ENCODE measurements at regions not wholly inside any gene's neighbourhood (a gene's known extent, or its start where the extent isn't known, plus 50 kb on each side); places are given as distances from the start of the nearest gene placed in this dataset.

DNA sequence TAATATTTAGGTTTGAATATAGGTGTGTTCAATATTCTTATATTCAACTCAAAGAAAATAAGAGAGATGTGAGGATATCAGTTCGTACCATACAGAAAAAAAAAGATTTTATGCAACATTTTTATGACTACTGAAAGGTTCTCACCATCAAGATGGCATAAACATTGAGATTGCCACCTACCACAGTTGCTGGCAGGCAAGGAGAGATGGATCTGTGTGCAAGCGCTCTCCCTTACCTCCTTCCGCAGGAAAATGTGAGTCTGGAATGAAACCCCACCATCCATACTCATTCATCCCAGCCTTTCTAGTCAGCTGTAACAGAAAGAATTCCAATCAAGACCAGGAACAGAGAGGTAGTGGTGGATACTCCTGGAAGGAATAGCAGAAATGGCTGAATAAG, 376.9 kb downstream of the PPP3CA start:
- DNase-seq (ENCODE audit: low spot score): no peak

DNA sequence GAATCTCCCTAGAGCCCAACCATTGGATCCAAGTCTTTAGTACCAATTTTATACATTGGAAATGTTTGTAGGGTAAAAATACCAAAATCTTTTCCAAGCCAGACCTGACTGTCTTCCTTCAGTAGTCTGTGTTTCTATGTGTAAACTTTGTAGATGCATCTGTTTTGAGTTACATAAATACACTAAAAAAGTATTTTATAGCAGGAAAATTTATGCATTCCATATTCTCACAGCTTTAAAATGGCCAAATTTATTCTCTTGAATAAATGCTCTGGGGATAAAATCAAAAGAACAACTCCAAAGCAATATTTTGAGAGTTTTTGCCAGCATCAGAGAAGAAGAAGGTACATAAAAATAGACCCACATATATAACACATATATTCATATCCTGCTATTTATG, 377.4 kb downstream of the PPP3CA start:
- DNase-seq (ENCODE audit: low spot score): no peak

DNA sequence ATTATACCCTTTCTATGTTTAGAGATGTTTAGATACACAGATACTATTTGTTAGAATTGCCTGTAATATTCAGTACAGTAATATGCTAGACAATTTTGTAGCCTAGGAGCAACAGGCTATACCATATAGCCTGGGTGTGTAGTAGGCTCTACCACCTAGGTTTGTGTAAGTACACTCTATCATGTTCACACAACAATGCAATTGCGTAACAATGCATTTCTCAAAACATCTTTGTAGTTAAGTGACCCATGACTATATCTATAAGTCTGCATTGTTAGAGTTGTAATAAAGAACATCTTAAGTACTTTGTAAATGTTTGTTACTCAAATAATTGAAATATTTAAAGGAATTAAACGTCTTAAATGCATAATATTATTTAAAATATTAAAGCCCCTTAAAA, 379.3 kb downstream of the PPP3CA start:
- no peak for DNase-seq (ENCODE audit: low spot score)

DNA sequence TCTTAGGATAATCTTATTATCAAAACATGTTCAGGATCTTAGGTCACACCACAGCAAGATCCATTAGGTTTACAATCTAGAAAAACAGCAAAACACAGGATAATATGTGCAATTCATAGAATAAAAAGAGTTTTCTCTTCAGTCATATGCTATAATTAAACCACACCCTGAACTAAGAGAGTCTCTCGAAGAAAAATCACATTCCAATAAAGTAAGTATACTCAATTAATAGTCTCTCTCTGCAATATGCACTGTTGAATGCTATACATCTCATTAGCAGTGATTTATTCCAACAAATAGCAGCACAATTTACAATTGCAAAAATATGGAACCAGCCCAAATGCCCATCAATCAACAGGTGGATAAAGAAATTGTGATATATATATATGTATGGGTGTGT, 383.7 kb downstream of the PPP3CA start:
- no peak for DNase-seq (ENCODE audit: low spot score)

DNA sequence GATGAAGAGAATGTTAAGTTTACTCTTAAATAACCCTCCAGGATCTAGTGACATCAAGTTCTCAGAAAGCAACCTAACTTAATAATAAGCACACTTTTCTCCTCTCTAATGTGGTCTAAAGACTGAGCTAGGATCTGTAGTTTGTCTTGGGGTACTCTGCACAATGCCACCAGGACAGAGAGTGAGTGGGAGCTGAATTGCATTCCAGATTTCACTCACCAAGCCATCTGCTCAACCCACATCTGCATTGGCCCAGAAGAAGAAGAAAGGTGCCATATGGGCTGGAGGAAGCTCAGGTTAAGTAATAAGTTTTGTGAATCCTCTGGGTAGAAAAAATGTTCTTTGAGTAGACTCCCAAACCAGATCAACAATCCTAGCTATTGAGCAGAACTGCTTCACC, 384.6 kb downstream of the PPP3CA start:
- no peak for DNase-seq (ENCODE audit: low spot score)

DNA sequence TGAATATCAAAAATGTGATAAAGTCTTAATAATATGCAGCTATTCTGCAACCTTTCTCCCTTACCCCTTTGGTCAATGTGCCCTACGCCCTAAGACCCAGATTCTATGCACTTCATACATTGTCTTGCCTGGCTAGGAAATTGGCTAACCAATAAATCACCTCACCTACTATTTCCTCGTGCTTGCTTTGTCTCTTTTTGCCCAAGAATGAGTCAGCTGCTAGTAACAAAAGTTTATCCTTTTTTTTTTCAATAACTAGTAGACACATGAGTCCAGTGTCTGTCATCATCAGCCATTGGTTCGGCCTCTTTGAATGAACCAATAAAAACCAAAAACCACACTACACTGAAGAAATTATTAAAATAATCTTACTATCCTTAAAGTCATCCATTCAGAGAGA, 387.1 kb downstream of the PPP3CA start:
- no peak for DNase-seq (ENCODE audit: low spot score)

DNA sequence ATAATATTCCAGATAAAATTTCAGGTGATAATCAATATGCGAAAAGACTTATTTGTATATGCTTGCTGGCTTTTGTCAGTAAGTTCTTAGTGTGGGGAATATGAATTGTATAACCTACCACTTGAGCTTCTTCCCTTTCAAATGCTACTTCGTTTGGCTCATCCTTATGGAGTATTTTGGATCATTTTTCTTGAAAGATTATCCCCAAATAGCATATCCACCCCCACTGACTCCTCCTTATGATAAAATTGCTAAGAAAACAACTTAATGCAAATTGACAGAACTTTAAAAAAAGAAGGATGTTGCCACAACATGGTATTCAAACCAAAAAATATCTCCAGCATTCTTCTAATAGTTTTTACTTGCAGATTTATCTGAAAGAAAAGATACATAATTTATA, 393.3 kb downstream of the PPP3CA start:
- DNase-seq (ENCODE audit: low spot score): no peak

DNA sequence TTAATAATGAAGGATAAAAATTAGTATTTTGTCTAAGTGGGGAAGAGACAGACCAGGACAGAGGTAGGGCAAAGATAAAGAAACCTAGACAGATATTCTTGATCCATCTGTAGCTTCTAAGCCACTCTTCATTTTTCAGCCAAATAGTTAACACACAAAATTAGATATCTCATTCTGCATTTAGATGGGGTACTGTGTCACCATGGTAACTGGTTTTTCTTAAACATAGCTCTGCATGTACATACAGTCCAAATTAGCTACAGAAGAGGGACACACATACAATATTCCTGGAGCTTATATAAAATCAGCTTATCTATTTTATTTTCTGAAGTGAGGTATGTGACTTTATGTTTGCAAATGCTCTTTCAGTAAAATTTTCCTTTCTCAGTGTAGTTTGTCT, 393.7 kb downstream of the PPP3CA start:
- DNase-seq (ENCODE audit: low spot score): no peak

DNA sequence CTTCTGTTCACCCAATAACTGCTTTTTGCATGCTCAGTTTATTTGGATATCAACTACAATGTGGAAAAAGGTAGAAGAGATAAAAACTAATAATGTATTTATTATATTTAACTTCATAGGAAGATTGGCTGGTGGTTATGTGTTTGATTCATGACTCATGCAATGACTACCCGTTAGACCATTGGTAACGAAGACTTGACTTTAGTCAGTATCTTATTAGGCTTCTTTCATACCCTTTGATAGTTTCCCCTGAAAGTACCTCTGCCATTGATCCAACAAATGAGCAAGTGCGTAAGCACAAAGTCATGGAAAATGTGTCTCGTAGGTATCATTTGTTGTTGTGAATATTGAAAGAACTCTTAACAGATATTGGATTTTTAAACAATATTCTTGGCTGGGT, 394.7 kb downstream of the PPP3CA start:
- DNase-seq (ENCODE audit: low spot score): no peak

DNA sequence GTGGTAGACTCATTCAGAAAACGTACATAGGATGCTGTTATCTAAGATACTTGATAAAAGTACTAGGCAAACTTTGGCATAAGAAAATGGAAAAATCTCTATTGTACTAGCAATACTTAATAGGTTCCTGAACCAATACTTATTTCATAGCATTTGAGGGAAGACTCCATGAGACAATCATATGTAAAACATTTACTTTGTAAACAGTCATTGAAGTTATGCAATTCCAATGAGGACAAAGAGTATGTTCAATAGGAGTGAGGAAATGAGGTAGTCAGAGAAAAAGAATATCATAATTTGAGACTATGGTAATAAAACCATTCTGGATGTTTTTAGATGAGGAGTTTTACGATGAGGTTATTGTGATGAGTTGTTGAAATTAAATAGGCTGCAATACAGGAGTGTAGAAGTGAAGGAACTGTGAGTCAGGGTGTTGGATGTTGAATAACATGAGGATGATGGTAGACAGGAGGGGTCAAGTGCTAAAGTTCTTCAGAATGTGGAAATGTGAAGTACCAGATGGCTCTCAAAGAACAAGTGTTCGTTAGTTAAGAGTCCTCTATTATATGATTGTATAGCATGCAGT, 397.9 kb downstream of the PPP3CA start:
- no peak for DNase-seq (ENCODE audit: low spot score)

DNA sequence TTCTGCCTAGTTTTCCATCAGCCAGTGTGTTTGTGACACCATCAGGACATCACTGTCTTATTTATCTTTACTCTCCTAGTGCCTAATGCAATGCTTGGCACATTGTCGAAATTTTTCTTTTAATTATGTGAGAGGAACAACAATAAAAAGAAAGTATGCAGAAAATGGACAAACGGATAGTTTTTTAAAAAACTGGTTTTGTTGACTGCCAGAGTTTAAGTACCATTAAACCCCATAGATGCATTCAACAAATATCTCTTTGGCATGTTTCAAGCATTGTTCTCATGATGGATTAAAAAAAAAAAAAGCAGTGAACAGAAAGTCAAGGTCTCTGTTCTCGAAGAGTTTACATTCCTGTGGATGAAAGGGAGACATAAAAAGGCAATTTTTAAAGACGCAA, 398.4 kb downstream of the PPP3CA start:
- DNase-seq (ENCODE audit: low spot score): no peak

DNA sequence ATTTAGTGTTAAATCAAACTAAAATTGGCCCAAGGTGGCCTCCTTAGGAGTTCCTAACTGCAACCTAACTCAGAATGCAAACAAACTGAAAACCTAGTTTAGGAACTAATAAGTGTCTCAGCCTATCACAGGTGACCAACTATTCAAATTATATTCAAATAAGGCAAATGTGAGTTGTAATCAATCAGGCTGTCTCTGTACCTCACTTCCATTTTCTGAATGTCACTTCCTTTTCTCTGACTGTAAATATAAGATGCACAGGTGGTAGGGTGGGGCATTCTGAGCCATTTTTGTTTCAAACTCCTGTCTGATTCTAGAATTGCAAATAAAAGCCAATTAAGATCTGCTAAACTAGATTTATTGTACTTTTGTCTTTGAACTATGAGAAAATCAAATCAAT, 401.5 kb downstream of the PPP3CA start:
- no peak for DNase-seq (ENCODE audit: low spot score)

DNA sequence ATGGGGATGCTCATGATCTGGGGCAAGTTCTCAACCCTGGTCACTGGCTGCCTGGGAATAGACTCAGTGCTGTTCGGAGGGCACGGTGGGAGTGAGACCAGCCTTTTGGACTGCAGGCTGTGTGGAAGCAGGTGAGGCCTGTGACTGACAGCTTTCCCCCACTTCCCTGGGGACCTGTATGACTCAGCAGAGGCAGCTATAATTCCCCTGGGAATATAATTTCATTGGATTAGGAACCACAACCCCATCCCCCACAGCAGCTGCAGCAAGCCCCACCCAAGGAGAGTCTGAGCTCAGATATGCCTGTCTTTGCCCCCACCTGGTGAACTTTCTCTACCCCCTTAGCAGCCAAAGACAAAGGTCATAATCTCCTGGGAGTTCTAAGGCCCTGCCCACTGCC, 408.6 kb downstream of the PPP3CA start:
- no peak for DNase-seq (ENCODE audit: low spot score)

DNA sequence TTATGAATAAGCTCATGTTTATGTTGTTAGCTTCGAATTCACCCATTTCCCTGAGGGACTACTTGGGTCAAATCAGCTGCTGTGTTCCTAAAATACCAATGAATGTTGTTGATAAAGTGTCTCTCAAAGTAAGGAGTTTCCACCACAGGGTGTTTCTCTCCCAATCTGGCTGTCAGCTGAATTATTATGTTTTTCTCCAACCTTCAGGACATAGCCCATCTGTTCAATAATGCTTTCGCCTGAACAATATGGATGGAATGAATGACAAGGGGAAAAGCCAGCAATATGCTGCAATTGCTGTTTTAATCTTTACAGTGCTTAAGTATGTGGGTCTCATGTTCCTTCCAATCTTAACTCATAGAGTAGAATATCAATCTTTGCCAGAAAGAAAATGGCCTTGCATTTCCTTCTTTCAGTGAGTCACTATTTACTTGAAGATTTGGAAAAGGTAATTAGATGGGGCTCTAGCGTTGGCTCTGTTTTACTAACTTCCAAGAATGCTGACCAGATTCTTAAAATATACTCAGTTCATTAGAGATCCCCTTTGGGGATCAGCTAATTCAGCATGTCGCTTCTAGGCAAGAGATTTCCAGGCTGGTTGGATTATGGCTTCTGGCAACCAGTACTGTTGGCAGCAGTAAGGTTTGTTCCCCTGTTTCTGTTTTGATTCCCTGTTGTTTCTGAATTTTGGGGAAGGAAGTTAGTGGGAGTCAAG, 410.5 kb downstream of the PPP3CA start:
- no peak for DNase-seq (ENCODE audit: low spot score)

DNA sequence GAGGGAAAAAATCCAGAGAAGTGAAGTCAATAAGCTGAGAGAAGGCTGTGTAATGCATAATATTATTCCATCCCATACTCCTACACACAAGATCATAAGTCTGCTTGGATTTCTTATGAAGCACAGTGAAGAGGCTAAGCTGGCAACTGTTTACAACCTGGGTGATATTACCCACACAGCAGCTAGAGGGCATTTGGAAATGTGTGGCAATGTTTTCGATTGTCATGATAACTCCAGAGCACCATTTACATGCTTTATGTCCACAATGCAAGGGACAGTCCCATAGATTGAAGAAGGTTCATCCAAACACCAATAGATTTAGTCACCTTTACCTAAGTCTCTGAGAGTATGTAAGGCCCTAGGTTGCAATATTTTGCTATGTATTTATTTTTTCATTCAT, 412.2 kb downstream of the PPP3CA start:
- no peak for DNase-seq (ENCODE audit: low spot score)

DNA sequence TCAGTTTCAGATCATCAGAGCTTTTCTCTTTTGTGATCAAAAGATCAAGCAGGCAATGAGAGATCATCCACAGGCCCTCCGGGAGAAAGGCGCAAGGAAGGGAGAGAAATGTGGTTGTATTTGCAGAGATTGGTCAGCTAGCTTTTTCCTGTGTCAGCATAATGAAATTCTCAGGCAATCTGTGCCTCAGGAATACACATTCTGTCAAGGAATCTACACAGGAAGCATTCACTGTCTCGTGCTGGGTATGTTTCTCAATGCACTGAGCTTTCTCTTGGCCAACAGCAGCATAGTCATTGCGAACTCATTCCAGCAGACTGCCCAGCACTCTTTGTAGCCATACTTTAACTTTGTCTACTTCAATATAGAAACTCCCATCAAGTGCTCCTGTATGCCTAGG, 413.7 kb downstream of the PPP3CA start:
- DNase-seq (ENCODE audit: low spot score): no peak

DNA sequence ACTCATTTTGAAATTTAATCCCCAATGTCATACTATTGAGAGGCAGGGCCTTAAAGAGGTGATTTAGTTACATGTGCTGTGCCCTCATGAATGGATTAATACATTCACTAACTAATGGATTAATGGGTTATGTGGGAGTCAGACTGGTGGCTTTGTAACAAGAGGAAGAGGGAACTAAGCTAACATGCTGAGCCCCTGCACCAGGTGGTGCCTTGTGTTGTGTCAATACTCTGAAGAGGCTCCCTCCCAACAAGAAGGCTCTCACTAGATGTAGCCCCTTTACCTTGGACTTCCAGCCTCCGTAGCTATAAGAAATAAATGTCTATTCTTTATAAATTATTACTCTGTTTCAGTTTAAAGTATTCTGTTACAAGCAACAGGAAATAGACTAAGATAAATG, 411.9 kb upstream of the EMCN start:
- peak; percentile 33 for DNase-seq (ENCODE audit: low spot score)

DNA sequence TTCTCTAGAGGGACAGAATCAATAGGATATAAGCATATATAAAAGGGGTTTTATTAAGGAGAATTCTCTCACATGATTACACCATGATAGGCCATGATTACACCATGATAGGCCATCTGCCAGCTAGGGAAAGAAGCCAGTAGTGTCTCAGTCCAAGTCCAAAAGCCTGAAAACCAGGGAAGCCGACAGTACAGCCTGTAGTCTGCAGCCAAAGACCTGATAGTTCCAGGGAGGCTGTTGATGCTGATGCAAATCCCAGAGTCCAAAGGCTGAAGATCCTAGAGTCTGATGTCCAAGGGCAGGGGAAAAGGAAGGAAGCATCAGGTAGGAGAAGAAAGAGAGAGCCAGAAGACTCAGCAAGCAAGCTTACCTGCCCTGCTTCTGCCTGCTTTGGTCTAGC, 411.3 kb upstream of the EMCN start:
- DNase-seq (ENCODE audit: low spot score): no peak

DNA sequence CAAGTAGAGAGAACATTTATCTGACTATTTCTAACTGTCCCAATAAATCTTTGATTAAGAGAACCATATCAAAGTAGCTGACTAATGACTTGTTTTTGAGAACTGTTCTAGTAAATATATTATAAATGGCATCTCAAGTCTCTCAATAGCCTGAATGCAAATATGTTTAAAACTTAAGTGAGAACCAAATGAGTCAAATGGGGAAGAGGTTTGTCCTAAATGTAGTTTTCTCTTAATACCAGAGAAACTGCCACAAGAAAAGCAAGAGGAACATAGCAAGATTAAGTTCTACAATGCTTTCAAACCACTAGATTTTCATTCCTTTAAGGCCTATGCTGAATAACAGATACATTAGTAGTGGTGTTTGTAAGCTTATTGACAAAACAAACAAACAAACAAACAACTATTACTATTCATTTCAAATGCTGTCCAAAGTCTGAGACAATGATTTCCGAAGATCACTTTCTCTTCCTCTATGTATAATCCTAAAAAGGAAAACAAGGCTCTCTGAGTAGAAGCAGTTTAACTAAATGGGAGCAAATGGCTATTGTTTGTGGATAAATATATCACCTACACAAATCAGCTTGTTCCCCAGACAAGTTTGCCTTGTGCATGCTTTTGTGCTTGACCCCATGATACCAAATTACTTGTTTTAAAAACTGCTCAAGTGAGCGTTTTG, 408.4 kb upstream of the EMCN start:
- DNase-seq (ENCODE audit: low spot score): no peak

DNA sequence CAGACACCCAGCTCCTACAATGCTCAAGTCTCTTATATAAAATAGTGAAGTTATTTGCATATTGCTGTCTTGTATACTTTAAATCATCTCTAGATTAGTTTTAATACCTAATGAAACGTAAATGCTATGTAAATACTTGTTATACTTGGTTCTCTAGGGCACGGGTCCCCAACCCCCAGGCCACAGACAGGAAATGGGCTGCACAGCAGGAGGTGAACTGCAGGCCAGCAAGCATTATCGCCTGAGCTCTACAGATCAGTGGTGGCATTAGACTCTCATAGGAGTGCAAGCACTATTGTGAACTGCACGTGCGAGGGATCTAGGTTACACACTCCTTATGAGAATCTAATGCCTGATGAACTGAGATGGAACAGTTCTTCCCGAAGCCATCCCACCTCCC, 395.9 kb upstream of the EMCN start:
- peak; percentile 25 for DNase-seq (ENCODE audit: low spot score)

DNA sequence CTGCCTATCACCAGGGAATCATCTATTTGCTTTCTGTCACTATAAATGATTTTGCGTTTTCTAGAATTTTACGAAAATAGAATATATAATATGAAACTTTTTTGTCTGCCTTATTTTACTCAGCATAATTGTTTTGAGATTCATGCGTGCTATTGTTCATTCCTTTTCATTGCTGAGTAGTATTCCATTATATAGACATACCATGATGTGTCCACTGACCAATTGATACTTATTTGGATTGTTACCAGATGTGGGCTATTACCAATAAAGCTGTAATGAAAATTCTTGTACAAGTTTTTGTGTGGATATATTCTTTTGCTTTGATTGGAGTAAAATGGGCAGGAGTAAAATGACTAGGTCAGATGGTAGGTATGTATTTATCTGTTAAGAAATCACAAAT, 390.7 kb upstream of the EMCN start:
- no peak for DNase-seq (ENCODE audit: low spot score)

DNA sequence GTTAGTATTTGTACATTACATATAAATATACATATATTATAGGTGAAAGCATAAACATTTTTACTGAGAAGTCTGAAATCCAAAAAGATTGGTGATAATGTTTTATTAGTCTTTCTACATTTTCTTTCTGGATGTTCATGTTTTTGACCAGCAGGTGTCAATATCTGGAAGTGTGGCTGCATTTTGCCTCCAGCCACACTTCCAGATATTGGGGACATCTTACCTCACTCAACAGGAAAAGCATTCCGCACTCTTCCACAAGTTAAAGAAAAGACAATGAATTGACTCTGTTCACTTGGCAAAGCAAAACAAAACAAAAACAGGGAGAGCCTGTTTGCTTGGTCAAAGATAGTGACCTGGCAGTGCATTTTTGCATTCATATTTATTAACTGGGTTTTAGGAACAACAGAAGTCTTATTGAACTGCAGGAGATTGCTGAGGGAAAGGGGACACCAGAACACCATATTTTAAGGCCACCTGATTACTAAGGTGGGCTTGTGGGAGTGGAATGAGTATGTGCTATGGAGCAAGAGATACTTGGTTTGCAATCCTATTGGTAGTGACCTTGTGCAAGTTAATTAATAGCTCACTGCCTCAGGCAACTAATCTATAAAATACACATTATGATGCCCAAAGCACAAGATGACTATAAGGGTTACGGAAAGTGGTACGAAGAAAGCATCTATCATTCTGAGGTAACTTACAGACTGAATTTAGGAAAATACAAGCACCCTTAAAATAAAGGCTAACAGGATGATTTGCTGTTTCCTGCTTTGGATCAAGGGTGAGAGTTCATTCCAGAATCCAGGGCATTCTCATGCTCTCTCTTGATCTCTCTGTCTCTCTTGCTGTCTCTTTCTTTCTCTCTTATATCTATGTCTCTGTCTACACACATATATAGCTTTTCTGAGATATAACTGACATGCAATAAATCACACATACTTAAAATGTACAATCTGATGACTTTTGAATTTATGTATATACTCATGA, 389.9 kb upstream of the EMCN start:
- peak; percentile 19 for DNase-seq (ENCODE audit: low spot score)

DNA sequence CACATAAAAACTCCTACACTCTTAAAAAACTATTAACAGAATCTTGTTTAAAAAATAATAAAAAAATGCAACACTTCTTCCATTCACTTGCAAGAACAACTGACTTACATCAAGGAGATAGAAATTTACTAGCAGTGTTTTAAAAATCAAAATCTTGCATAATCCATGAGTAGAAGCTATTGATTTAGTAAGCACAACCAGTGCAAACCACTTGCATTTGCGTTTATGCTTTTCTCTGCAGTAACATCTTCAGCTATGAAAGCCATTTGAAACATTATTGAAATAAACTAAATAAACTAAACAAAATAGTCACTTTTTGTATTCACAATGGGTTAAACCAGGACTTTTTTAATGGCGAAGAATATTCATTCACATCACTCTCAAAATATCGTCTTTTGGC, 389.2 kb upstream of the EMCN start:
- no peak for DNase-seq (ENCODE audit: low spot score)
